Fibroblast of lung (primary cell): ENCODE measurements at regions not wholly inside any gene's neighbourhood (a gene's known extent, or its start where the extent isn't known, plus 50 kb on each side); places are given as distances from the start of the nearest gene placed in this dataset.

ENCODE experiments used
- DNase-seq, 2 donors: peaks; one replicate each; pipeline versions ENCODE4 v3.0.0 to v3.0.0-alpha.2; 2010; ENCODE audit warnings: low read depth in 2 of 2
- H2AFZ ChIP-seq: 2 replicates; pipeline ENCODE4 v1.5.1; 2012; ENCODE audit warnings: low read length, control low read depth, inconsistent platforms
- H3K27ac ChIP-seq: 2 replicates; pipeline ENCODE4 v1.5.1; 2011; ENCODE audit warnings: low read length, control low read depth; ENCODE audit not compliant: insufficient read depth
- H3K27me3 ChIP-seq: 2 replicates; pipeline ENCODE4 v1.5.1; 2011; ENCODE audit warnings: mild to moderate bottlenecking, low read length; ENCODE audit not compliant: control insufficient read depth, insufficient read depth
- H3K36me3 ChIP-seq: 2 replicates; pipeline ENCODE4 v1.5.1; 2011; ENCODE audit warnings: low read length; ENCODE audit not compliant: control insufficient read depth, insufficient read depth
- H3K4me1 ChIP-seq: 2 replicates; pipeline ENCODE4 v1.5.1; 2011; ENCODE audit warnings: low read length; ENCODE audit not compliant: control insufficient read depth, insufficient read depth; ENCODE audit errors: extremely low read depth
- H3K4me2 ChIP-seq: 2 replicates; pipeline ENCODE4 v1.5.1; 2011; ENCODE audit warnings: low read length, control low read depth; ENCODE audit not compliant: insufficient read depth; ENCODE audit errors: extremely low read depth
- H3K4me3 ChIP-seq, 4 experiments: fragments of 200-600 bp in 1 of 4; sonication (generic) in 1 of 4; replicated peaks in 1 of 4; 2 replicates each; pipeline ENCODE4 v1.5.1; 2011 to 2016; ENCODE audit warnings: low read length in 4 of 4, low read depth in 3 of 4, mild to moderate bottlenecking in 3 of 4, control low read depth in 2 of 4, inconsistent platforms in 1 of 4, mixed read lengths in 1 of 4; ENCODE audit not compliant: insufficient read depth in 1 of 4; ENCODE audit errors: control extremely low read depth in 1 of 4
- H3K79me2 ChIP-seq: 2 replicates; pipeline ENCODE4 v1.5.1; 2012; ENCODE audit warnings: mild to moderate bottlenecking, low read length, inconsistent platforms; ENCODE audit not compliant: control insufficient read depth, insufficient read depth
- H3K9ac ChIP-seq: 2 replicates; pipeline ENCODE4 v1.5.1; 2011; ENCODE audit warnings: mild to moderate bottlenecking, low read length, control low read depth; ENCODE audit not compliant: insufficient read depth
- H3K9me3 ChIP-seq: 2 replicates; pipeline ENCODE4 v1.5.1; 2012; ENCODE audit warnings: low read depth, low read length; ENCODE audit not compliant: control insufficient read depth, insufficient read depth
- H4K20me1 ChIP-seq: 2 replicates; pipeline ENCODE4 v1.5.1; 2011; ENCODE audit warnings: low read length; ENCODE audit not compliant: control insufficient read depth, insufficient read depth; ENCODE audit errors: extremely low read depth
- CTCF ChIP-seq, 2 donors: IDR thresholded peaks in 1 of 2; conservative IDR thresholded peaks in 1 of 2; 1 replicate in 1 of 2; 2 replicates in 1 of 2; pipeline ENCODE4 v1.5.1; 2011 to 2012; ENCODE audit warnings: low read length in 2 of 2, control low read depth in 1 of 2, inconsistent platforms in 1 of 2, low read depth in 1 of 2, mild to moderate bottlenecking in 1 of 2
- EZH2 ChIP-seq: IDR thresholded peaks from 2 replicates; pipeline ENCODE4 v1.5.1; 2012; ENCODE audit warnings: low read length, control low read depth, mild to moderate bottlenecking; ENCODE audit errors: missing control alignments

GRCh38 chr4:173769568-173769967 lies 239.5 kb upstream of the HAND2 start:
- Histone ChIP-seq H3K9ac (no peak overlapping the region), H3K79me2 (no peaks in the 10 kb centered on the region), H3K4me1 (no peaks in the 10 kb centered on the region), H3K4me2 (no peak overlapping the region), H3K36me3 (no peaks in the 10 kb centered on the region), H4K20me1 (no peaks in the 10 kb centered on the region), H3K27ac (no peak overlapping the region), H2AFZ (no peak overlapping the region), H3K4me3 (no peak overlapping the region), H3K9me3 (no peaks in the 10 kb centered on the region), H3K27me3 (no peaks in the 10 kb centered on the region)
- no peak for TF ChIP-seq CTCF (conservative IDR thresholded peaks at IDR 0.05 in 1 of 2, IDR thresholded peaks at IDR 0.05 in 1 of 2; ENCODE audit: low read depth in 1 of 2, low read length in 2 of 2)
- no peak for TF ChIP-seq EZH2
- no peak for DNase-seq

GRCh38 chr4:173767650-173768049 lies 237.6 kb upstream of the HAND2 start:
- Histone ChIP-seq H3K79me2 (no peaks in the 10 kb centered on the region), H3K4me2 (no peak overlapping the region), H3K27me3 (no peaks in the 10 kb centered on the region), H2AFZ (no peak overlapping the region), H3K4me3 (no peak overlapping the region), H3K9me3 (no peaks in the 10 kb centered on the region), H3K36me3 (no peaks in the 10 kb centered on the region), H3K27ac (no peak overlapping the region), H3K4me1 (no peaks in the 10 kb centered on the region), H3K9ac (no peak overlapping the region), H4K20me1 (no peaks in the 10 kb centered on the region)
- DNase-seq: no peak
- TF ChIP-seq EZH2 (no peak), CTCF (conservative IDR thresholded peaks at IDR 0.05 in 1 of 2, IDR thresholded peaks at IDR 0.05 in 1 of 2; ENCODE audit: low read depth in 1 of 2, low read length in 2 of 2) (no peak)

DNA sequence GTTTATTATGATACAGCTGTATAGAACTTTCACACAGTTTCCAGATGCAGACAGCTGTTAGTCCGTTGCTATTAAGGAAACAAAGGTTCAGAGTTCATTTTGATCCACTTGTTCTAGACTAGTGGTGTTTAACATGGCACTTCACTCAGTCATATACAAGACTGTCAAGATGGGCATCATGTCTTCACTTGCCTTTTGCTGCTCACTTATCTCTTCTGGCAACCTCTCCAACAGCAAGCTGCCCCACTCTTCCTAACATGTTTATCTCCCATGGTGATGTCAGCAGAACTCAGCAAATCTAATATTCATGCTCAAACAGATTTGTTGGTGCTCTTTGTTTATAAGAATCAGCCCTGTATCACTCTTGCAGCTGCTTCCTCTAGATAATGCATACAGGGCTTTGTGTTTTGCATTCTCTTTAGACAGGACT lies 236.2 kb upstream of the HAND2 start:
- no peaks in the 10 kb centered on the region for H4K20me1 ChIP-seq
- no peak overlapping the region for H3K4me2 ChIP-seq
- no peak overlapping the region for H3K9ac ChIP-seq
- peak in 1 of 2 donors; percentile 74 for DNase-seq
- H3K4me1 ChIP-seq: no peaks in the 10 kb centered on the region
- no peaks in the 10 kb centered on the region for H3K36me3 ChIP-seq
- no peak overlapping the region for H2AFZ ChIP-seq
- TF ChIP-seq CTCF (conservative IDR thresholded peaks at IDR 0.05 in 1 of 2, IDR thresholded peaks at IDR 0.05 in 1 of 2; ENCODE audit: low read depth in 1 of 2, low read length in 2 of 2): no peak
- TF ChIP-seq EZH2: no peak
- H3K27ac ChIP-seq: no peak overlapping the region
- no peaks in the 10 kb centered on the region for H3K79me2 ChIP-seq
- H3K9me3 ChIP-seq: no peaks in the 10 kb centered on the region
- no peak overlapping the region for H3K4me3 ChIP-seq
- no peaks in the 10 kb centered on the region for H3K27me3 ChIP-seq
